GM19328 (cell line): ENCODE measurements at regions not wholly inside any gene's neighbourhood (a gene's known extent, or its start where the extent isn't known, plus 50 kb on each side); places are given as distances from the start of the nearest gene placed in this dataset.

Source experiments
- ATAC-seq: cut with Tn5 transposase; IDR thresholded peaks from one replicate; pipeline ENCODE4 v1.9.1; 2021; ENCODE audit warnings: mild to moderate bottlenecking, moderate library complexity; ENCODE audit not compliant: unreplicated experiment

DNA sequence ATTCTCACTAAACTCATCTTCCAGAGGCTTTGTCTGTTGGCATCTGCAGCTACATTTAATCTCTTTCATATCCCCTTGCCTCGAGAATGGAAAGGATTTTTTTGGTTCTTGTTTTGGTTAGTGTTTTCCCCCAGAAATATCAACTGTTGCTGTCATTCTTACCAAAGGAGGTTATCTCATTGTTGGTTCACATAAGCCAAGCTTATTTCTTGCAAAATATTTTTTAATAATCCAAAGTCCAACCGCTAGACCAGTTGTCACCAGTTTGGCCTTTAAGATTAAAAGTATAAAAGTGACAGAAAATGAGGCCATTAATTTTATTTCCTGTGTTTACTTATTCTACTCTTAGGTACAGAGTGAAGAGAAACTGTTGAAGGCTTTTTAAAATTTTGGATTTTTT is 66.5 kb upstream of the PROX1 start:
- ATAC-seq = no peak

- ATAC-seq = no peak
These were observed 66.1 kb upstream of the PROX1 start for GRCh38 chr1:213921712-213922111.

DNA sequence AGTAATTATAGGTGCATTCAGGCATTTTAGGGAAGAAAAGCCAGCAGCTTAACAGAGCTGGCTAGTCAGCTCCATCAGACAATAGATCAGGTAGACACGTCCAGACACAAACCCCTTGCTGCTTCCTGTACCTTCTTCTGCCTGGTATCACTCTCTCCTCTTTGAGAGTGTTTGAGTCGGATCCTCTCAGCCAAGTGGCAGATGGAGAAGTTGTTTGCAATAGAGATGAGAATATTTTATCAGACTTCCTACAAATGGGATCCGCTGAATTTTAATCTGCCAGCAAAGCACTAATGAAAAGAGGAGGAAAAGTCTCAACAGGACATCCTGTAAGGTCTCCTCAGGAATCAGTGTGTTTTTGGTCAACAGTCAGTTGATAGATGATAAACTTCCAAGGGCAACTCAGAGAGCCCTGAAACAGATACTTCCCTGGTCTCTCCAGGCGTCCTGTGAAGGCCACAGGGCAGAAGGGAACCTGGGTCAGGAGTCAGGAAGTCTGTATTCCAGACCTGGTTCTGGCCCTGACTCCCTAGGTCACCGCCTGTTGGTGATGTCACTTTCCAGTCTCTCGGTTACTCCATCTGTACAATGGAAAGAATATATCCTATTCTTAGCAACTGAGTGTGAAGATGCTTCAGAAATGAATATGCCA is 62.1 kb upstream of the PROX1 start:
- ATAC-seq = no peak

- no peak for ATAC-seq
These were observed 59.9 kb upstream of the PROX1 start for GRCh38 chr1:213927846-213928245.

- ATAC-seq = no peak
These were observed 58.4 kb upstream of the PROX1 start for GRCh38 chr1:213929398-213929797.

GRCh38 chr1:213931836-213932235 is 55.9 kb upstream of the PROX1 start:
- ATAC-seq = no peak

DNA sequence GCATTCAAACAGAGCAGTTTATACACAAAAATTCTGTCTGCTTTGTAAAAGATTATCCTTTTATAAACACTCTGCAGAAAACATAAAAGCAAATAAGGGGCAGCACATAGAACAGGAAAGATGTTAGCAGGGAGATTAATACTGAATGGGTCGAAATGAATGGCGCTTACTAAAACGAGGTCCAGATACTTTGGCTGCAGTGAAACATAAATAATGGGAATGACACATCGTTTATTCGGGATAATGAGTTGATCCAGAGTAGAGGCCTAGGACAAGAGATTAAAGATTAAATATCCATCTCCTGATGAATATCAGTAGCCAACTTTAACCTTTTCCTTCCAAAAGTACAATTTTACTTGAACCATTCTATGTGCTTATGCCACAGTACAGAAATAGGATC is 54.4 kb upstream of the PROX1 start:
- no peak for ATAC-seq

GRCh38 chr1:213934649-213935048 is 53.1 kb upstream of the PROX1 start:
- no peak for ATAC-seq

DNA sequence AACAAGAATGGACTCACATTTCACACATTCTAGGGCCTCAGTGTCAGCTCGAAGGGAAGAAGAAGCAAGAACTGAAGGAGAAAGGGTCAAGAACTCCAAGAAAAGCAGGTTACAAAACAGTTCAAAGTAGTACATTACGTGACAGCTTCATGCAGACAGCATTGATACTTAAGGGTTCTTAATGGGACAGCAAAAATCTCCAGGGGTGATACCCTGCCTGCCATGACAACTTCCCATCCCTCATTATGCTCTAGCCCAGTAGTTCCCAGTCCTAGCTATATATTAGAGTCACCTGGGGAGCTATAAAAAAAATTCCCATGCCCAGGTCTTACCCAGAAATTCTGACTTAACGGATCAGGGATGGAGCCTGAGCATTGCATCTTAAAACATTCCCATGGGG is 51.2 kb upstream of the PROX1 start:
- ATAC-seq = no peak
